G401 (cell line): ENCODE measurements at regions not wholly inside any gene's neighbourhood (a gene's known extent, or its start where the extent isn't known, plus 50 kb on each side); places are given as distances from the start of the nearest gene placed in this dataset.
A peak's percentile ranks its signal among the peaks of the same experiment; 100 is the strongest.

ENCODE experiments used
- DNase-seq: peaks from one replicate; pipeline ENCODE4 v3.0.0-alpha.2; 2015; ENCODE audit warnings: low spot score
- in situ Hi-C: cut with HindIII; loops from 2 replicates; pipeline ENCODE4 v1.10.0; 2016; ENCODE audit warnings: low sequenced_read_pairs, mixed read lengths

GRCh38 chr2:128729051-128729450, 410.4 kb upstream of the HS6ST1 start:
- in situ Hi-C loops = no loop called here
- no peak for DNase-seq

GRCh38 chr2:128731994-128732650, 413.5 kb upstream of the HS6ST1 start:
- DNase-seq = no peak
- in situ Hi-C loops = no loop called here

- in situ Hi-C loops = no loop called here
- DNase-seq = no peak
Observed at GRCh38 chr2:128732976-128733431, 414.3 kb upstream of the HS6ST1 start.

GRCh38 chr2:128733450-128733849, 414.8 kb upstream of the HS6ST1 start:
- no peak for DNase-seq
- in situ Hi-C loops = no loop called here

GRCh38 chr2:128734521-128735295, 416.0 kb upstream of the HS6ST1 start:
- in situ Hi-C loops = no loop called here
- DNase-seq = no peak

GRCh38 chr2:128735296-128735960, 416.8 kb upstream of the HS6ST1 start:
- in situ Hi-C loops = no loop called here
- no peak for DNase-seq

- no peak for DNase-seq
- in situ Hi-C loops = no loop called here
Observed at GRCh38 chr2:128736046-128736688, 417.5 kb upstream of the HS6ST1 start.

- in situ Hi-C loops = no loop called here
Observed at GRCh38 chr2:128736689-128737545, 418.2 kb upstream of the HS6ST1 start.

GRCh38 chr2:128737546-128737826, 418.8 kb upstream of the HS6ST1 start:
- no peak for DNase-seq
- in situ Hi-C loops = no loop called here

More at GRCh38 chr2:128736689-128737545, 418.2 kb upstream of the HS6ST1 start:
- DNase-seq = peak; percentile 82

- DNase-seq = no peak
- in situ Hi-C loops = no loop called here
Observed at GRCh38 chr2:128738446-128739110, 419.9 kb upstream of the HS6ST1 start.

GRCh38 chr2:128742467-128742866, 423.8 kb upstream of the HS6ST1 start:
- DNase-seq = no peak
- in situ Hi-C loops = no loop called here

GRCh38 chr2:128745946-128746345, 427.3 kb upstream of the HS6ST1 start:
- no peak for DNase-seq
- in situ Hi-C loops = no loop called here

- in situ Hi-C loops = no loop called here
- DNase-seq = no peak
Observed at GRCh38 chr2:128746356-128746755, 427.7 kb upstream of the HS6ST1 start.

- in situ Hi-C loops = no loop called here
- DNase-seq = no peak
Observed at GRCh38 chr2:128748336-128748735, 429.7 kb upstream of the HS6ST1 start.

GRCh38 chr2:128748835-128749605, 430.4 kb upstream of the HS6ST1 start:
- in situ Hi-C loops = no loop called here
- DNase-seq = no peak

GRCh38 chr2:128750328-128751165, 431.9 kb upstream of the HS6ST1 start:
- in situ Hi-C loops = no loop called here
- no peak for DNase-seq

GRCh38 chr2:128751746-128752145, 433.1 kb upstream of the HS6ST1 start:
- in situ Hi-C loops = no loop called here
- DNase-seq = no peak
